SK-MEL-5 (cell line): ENCODE measurements at regions not wholly inside any gene's neighbourhood (a gene's known extent, or its start where the extent isn't known, plus 50 kb on each side); places are given as distances from the start of the nearest gene placed in this dataset.
A peak's percentile ranks its signal among the peaks of the same experiment; 100 is the strongest.
"Not testable (repeated sequence)": the region's sequence is repeated elsewhere in the genome, so short reads cannot be mapped to it uniquely, and the experiment has no call there.

Experiments
- DNase-seq: peaks from one replicate; pipeline ENCODE4 v3.0.0-alpha.2; 2016; ENCODE audit warnings: low read depth, low spot score
- in situ Hi-C: cut with HindIII; loops from 2 replicates; pipeline ENCODE4 v1.10.0; 2016; ENCODE audit warnings: low sequenced_read_pairs, high pct_unique_total_duplicates, low pct_unique_long_range_greater_than_20kb

- DNase-seq = no peak
- in situ Hi-C loops = no loop called here
Measured at GRCh38 chr12:103011974-103012763, 54.7 kb downstream of the ASCL1 start.

- DNase-seq = no peak
- in situ Hi-C loops = no loop called here
Measured at GRCh38 chr12:103012884-103013283, 55.4 kb downstream of the ASCL1 start.

DNA sequence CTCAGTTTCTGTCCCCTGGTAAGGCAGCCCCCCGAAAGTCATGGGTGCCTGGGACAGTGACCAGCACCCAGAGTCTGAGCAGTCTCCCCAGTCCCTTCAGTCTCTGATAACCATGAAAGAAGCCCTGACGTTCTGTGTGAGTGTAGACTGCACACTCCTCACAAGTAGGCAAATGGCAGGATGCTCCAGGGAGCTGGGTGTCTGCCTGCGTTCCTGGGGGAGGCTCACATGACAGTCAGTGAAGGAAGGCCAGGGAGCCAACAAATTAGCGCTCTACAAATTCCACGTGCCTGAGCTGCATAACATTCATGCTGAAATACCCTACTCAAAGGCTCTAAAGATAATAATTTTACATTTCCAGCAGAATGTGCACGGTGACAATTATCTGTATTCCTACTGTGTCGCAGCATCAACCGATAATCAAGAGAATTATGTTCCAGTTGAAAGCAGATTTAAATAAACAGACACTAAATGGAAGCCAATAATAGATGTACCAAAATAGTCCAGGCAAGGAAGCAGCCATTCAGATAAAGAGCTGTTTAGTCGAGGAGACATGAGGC is 56.3 kb downstream of the ASCL1 start:
- no peak for DNase-seq
- in situ Hi-C loops = no loop called here

- in situ Hi-C loops = no loop called here
- DNase-seq = no peak
Measured at GRCh38 chr12:103016381-103016780, 58.9 kb downstream of the ASCL1 start.

DNA sequence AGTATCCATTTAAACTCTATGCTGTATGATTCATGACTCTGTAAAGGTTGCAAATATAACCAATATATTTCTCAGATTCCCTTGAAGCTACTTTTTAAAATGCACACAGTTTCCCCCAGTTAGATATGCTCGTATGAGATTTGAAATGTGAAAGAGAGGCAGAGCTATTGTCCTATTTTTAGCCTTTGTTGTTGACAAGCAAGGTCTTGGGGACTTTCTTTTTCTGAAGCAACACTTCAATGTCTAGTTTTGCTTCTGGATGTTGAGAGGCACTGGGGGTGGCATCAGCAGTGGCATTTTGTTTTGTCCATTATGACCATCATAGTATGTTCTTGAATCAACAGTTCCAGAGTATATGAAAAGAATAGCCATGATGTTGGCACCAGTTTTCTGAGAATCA is 63.4 kb downstream of the ASCL1 start:
- in situ Hi-C loops = no loop called here
- DNase-seq = no peak

GRCh38 chr12:103021538-103022218 is 64.2 kb downstream of the ASCL1 start:
- in situ Hi-C loops = no loop called here
- peak; percentile 7 for DNase-seq

- in situ Hi-C loops = no loop called here
Measured at GRCh38 chr12:103024650-103025049, 67.2 kb downstream of the ASCL1 start.

GRCh38 chr12:103026643-103027042 is 69.2 kb downstream of the ASCL1 start:
- DNase-seq, in situ Hi-C loops: not testable (repeated sequence)

More at GRCh38 chr12:103024650-103025049, 67.2 kb downstream of the ASCL1 start:
- DNase-seq = no peak

DNA sequence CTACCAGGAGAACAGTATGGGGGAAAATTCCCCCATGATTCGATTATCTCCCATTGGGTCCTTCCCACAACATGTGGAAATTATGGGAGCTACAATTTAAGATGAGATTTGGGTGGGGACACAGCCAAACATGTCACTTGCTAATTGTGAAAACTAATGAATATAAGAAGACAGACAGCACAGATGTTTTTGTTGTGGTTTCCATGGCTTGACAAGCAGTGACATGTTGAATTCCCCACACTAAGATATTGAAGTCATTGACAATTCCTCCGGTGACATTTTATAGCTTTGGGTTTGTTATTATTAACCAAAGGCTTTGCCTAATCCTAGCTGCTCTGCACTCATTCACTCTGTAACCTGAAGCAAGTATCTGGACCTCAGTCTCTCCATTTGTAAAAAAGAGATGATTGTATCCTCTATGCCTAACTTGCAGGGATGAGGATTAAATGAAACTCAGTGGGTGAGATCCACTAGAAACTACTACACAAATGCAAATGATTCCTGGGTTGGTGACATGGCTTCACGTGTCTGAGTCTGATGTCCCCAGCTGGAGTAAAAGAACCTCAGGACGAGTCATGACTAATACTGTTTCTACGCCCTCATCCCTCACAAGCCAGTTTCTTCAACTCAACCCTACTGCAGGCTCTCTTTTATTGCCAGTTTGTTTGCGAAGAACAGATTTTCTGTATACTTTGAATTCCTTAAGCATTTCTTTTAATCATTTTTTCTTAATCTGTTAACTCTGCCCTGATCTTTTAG is 71.6 kb downstream of the ASCL1 start:
- in situ Hi-C loops = no loop called here
- no peak for DNase-seq

DNA sequence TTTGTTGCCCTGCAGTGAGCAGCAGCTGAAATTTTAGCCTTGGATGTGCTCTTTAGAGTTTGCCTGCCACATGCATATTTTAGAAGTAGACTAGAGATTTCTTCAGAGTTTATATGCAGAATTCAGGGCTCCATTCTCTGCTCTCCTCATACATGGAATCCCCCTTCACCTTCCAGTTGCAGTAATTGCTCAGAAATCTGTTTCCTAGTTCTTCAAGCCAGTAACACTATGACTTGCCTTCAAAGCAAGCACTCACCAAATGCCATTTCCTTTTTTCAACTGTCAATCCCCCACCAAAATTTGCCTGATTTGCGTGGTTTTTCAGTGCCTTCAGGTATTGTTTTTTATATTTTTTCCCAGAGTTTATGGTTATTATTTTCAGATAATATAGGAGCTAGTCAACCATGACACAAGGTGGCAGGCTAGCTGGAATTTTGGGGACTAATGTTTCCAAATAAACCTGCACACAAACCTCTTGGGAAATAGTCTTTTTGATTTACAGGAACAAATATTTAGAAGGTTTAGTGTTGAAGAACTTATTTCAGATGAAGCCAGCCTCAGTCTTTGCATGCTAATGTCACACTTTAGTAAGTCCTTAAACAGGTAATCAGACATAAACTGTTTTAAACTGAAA is 79.2 kb downstream of the ASCL1 start:
- in situ Hi-C loops = no loop called here
- DNase-seq = no peak

DNA sequence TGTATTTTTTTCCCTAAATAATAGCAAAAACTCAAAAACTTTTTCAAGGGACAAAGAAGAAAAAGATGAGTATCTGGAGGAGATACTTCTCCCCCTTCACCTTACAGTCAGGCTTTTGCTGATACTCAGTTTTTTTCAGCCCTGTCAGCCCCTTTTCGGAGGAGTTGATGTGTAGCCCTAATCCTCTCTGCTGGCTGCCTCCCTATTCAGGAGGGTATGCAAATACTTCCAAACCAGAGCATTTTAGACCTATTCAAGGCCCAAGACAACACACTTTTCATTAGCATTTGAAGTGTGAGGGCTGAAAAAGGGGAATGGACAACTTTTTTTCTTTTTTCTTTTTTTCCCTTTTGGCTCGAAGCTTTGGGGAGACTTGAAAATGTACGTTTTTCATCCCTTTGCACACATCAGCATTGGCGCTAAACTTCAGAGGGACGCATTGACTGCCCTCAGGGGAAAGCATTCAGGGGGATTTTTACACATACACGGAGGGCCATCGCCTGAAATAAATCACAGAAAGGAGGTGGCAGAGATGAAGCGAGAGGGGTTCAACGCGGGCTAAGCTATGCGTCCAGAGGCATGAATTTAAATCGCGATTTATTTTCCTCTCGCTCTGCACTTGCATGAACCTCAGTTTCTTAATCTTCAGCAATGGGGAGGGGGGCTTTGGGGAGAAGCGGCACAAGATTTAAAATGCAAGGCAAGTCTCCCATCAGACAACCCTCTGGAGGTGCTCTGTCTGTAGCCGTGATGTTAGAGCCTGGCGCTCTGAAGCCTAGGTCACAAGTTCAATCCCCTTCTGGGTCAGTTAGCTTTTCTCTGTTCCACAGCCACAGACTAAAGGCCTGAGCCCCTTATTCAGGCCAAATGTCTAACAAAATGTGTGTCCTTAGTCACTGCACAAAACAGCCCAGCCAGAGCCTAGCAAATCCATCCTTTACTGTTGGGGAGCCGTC is 86.3 kb downstream of the ASCL1 start:
- DNase-seq = no peak
- in situ Hi-C loops = no loop called here

DNA sequence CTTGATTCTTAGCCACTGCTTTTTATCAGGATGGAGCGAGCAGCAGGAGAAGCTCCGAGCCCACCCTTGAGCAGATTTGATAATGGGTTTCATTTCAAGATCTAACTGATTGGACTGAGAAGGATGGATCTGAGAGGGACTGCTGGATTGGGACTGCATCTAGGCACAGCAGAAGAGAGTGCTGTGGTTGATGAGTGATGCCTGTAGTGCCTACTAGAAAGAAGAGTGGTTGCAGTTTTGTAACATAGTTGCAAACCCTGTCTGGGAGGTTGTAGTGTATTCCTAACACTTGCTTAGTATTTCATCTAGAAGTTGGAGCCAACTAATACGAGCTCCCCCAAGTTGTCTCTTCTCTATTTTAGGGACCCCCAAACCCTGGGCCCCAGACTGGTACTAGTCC is 88.7 kb downstream of the ASCL1 start:
- in situ Hi-C loops = no loop called here
- no peak for DNase-seq

GRCh38 chr12:103050273-103050672 is 92.8 kb downstream of the ASCL1 start:
- in situ Hi-C loops = no loop called here
- no peak for DNase-seq

DNA sequence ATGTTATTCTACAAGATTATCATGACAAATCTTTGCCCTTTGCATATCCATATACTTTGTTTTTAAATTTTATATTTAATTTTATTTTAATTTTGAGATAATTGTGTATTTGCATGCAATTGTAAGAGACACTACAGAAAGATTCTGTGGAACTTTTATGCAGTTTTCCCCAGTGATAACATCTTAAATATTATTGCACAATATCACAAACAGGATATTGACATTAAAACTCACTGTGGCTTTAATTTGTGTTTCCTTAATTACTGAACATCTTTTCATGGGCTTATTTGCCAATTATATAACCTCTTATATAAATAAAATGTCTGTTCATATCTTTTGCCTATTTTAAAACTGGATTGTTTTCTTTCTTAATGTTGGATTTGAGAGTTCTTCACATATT is 95.6 kb downstream of the ASCL1 start:
- DNase-seq = no peak
- in situ Hi-C loops = no loop called here

- in situ Hi-C loops = no loop called here
- DNase-seq = no peak
Measured at GRCh38 chr12:103073630-103074029, 116.2 kb downstream of the ASCL1 start.

DNA sequence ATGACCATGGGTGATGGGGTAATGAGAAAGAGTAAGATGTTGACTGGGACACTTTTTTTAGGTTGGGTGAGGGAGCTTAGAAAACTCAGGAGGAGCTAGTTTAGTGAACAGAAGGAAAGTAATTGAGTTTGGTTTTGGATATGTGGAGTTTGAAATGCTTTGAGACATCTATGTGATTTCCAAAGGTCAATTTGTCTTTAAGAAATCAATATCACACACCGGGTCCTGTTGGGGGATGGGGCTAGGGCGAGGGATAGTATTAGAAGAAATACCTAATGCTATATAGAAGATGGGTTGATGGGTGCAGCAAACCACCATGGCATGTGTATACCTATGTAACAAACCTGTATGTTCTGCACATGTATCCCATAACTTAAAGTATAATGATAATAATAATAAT is 118.4 kb downstream of the ASCL1 start:
- in situ Hi-C loops = no loop called here
- DNase-seq = no peak
